NCI-H146 treated with DMSO at 0.1 percent for 48 hours (cell line): ENCODE measurements at regions not wholly inside any gene's neighbourhood (a gene's known extent, or its start where the extent isn't known, plus 50 kb on each side); places are given as distances from the start of the nearest gene placed in this dataset.

Experiments
- DNase-seq: peaks from one replicate; lab custom pipeline; 2025; ENCODE audit not compliant: unreplicated experiment; lab: John Stamatoyannopoulos, UW

DNA sequence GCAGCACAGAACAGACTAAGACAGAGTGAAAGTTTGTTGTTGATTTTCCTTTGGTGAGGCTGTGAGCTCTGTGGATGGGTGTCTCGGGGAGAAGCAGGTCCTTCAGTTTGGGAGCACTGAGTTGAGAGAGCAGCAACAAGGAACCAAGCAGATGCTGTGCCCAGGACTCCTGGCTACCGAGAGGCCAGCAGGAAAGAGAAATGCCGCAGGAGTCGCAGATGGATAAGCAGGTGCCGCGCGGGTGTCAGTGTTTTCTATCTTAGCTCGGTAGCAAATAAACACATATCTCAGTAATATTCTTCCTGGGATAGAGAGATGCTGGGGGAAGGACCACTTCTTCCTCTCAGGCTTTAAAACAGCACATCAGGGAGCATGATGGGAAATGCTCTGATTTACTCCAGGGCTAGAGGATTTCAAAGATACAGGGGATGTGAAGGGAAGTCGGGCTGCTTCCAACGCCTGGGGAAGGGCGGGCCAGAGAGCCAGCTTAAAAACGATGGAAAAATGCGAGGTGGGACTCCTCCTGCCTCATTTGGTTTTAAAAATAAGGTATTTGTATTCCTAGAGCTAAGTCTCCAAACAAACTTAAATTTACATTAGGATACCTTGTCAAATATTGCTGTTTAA, 470.7 kb upstream of the B3GAT1 start:
- DNase-seq, result no peak

DNA sequence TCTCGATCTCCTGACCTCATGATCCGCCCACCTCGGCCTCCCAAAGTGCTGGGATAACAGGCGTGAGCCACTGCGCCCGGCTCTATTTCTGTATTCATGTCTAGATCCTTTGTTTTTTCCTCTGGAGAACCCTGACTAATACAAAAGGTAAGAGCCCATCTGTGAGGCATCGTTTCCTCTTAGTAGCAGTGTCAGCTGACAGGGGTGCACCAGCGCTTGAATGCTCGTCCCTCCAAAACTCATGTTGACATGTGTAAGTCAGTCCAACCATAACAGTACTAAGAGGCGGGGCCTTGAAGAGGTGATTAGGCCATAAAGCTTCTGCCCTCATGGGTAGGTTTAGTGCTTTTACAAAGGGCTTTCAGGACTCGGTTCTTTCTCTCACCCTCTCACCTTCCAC, 470.1 kb upstream of the B3GAT1 start:
- DNase-seq, result no peak

- no peak for DNase-seq
Observed at GRCh38 chr11:134880788-134881187, 468.7 kb upstream of the B3GAT1 start.

DNA sequence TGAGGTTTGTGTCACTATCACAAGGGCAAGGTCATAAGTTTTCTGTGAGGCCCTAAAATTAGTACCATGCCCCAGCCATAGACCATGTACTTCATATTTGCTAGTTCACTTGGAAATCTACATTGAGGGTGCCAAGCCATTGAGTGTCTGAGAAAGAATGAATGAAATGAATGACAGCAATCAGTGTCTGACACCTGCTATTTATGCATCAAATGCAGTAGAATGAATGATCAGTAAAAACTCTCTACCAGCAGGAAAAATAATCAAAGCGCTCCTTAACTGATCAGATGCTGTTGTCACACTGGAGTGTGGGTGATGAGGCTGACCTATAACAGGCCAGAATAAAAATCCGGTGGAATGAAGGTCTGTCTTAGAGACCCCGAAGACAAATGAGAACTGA, 467.9 kb upstream of the B3GAT1 start:
- no peak for DNase-seq

GRCh38 chr11:134879341-134879740, 467.3 kb upstream of the B3GAT1 start:
- DNase-seq, result no peak

GRCh38 chr11:134878785-134879184, 466.7 kb upstream of the B3GAT1 start:
- no peak for DNase-seq

DNA sequence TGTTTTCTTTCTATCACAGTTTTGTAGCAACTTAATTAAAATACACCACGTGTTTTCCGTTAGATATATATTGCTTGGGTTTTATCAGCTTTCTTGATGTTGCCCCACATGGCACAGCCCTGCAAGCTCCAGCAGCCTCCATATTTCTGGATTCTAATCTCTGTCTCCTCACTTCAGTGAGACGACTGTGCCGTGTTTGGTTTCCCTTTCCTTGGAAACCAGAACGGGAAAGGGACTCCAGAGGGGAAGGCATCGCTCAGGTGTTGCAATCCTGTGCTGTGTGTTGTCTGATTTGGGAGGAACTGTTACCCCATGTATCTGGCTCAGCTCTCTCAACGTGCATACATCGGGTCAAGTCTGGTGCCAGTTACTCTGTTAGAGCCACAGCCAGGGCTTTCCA, 464.2 kb upstream of the B3GAT1 start:
- DNase-seq, result no peak

GRCh38 chr11:134866981-134867675, 455.1 kb upstream of the B3GAT1 start:
- no peak for DNase-seq

- no peak for DNase-seq
Observed at GRCh38 chr11:134866215-134866614, 454.2 kb upstream of the B3GAT1 start.

DNA sequence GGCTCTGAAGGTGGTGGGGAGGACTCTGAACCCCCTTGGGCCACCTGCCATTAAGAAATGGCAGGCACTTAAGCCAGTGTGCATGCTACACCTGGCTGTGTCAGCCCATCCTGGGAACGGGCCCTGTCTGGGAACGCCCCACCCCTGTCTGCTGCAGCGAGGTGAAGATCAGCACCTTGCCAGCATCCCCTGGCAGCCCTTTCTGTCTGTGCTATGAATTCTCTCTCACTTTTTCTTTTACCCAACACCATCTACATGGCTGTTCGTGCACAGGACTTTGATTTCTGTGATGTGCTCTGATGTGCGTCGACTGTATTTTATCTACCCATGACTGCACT, 452.9 kb upstream of the B3GAT1 start:
- no peak for DNase-seq

DNA sequence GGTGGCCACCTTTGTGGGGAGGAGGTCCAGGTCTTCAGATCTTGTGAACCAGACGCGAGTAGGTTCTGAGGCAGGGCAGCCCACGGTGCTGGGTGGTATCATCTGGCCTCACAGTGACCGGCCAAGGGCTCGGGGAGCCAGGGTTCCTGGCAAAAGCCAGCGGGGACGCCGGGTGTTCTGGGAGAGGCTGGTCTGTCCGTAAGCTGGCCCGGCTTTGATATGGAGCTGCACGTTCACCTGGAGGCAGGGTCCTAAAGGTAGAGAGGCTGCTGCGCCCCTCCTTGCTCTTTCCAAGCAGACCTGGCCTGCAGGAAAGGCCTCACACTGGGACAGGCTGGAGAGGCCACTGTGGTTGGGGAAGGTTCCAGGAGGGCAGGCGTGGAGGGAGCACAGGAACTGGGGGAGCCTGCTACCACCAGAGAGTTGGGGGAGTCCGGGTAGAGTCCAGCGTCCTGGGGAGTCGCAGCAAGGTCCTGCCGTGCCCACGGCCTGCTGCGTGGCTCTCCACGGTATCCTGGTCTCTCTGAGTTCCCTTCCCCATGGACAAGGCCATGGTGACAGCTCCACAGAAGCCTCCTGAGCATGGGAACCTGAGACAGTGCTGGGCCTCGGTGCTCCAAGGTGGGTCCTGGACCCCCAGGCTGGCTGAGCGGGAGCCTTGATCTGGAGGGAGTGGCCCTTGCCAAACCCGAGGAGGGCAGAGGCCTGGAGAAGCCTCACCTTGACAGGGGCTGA, 452.4 kb upstream of the B3GAT1 start:
- DNase-seq, result no peak

- DNase-seq, result no peak
Observed at GRCh38 chr11:134863294-134863693, 451.3 kb upstream of the B3GAT1 start.

DNA sequence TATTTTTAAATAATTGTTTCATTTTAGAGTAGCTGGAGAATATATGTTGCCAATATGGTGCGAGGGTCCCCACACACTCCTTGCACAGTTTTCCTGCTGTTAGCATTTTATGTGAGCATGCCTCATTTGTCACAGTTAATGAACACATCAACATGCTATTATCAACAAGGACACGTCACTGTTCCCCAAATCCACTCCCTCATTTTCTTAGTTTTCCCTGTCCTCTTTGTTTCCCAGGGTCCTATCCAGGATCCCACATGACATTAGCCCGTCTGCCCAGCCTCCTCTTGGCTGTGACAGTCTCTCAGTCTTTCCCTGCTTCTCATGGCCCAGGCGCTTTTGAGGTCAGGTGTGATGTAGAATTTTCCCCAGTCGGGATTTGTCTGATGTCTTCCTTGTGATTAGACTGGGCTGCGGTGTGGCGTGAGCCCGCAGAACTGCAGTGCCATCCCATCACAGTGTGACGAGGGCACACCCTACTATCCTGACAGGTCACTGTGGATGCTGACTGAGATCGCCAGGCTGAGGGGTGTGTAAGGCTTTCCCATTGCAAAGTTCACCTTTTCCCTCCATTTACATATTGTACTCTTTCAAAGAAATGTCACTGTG, 450.6 kb upstream of the B3GAT1 start:
- DNase-seq, result no peak

GRCh38 chr11:134862105-134862502, 450.1 kb upstream of the B3GAT1 start:
- DNase-seq, result no peak

- DNase-seq, result no peak
Observed at GRCh38 chr11:134861490-134862104, 449.6 kb upstream of the B3GAT1 start.

DNA sequence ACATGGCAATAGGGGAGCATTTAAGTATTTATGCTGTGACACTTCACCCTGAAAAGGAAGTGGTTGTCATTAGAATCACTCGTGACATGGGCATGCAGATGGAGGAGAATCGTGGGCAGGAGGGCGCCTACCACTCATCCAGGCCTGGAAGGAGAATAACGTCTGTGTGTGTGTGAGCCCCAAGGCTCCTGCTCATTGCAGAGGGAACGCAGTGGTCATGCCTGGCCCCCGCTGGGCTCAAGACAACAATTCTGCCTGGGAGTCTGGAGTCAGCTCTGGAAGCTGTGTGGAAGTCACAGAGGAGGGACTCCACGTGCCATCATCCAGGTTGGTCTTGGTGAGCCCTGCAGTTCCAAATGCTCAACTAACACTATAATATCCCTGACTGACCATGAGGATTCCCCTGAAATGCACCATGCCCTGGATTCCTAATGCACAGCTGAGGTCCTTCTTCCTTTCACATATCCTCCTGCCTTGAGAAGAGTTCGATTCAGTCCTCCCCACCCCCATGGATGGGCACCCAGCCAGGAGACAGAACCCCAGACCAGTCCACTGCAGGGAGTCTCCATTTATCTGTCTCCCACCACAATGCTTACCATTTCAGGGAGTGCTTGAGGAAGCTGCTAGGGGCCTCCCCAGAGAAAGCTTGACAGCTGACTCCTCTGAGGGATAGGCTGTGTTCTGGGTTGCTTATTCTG, 446.9 kb upstream of the B3GAT1 start:
- DNase-seq, result no peak

DNA sequence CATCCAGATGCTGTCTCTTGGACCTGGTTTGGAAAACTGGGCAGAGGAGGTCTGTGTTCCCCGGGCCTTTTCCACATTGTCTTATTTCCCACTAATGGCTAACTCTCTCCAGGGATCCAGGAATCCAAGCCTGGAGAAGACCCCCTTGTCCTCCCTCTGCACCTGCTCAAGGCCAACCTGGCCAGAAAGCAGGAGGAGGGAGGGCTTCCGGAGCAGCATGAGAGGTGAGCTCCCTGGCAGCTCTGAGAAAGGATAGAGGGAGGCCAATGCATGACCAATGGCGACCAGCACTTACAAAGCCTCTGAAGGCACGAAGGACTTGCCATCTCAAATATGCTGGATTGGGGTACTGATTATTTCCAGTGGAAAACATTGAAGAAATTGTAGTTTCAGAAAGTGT, 445.0 kb upstream of the B3GAT1 start:
- DNase-seq, result no peak

GRCh38 chr11:134856056-134856971, 444.3 kb upstream of the B3GAT1 start:
- no peak for DNase-seq

GRCh38 chr11:134853992-134854991, 442.2 kb upstream of the B3GAT1 start:
- DNase-seq, result no peak
